GM12878 (cell line): ENCODE measurements at regions not wholly inside any gene's neighbourhood (a gene's known extent, or its start where the extent isn't known, plus 50 kb on each side); places are given as distances from the start of the nearest gene placed in this dataset.

ENCODE experiments used
- CEBPZ ChIP-seq: fragments of 150-350 bp; IDR thresholded peaks from 2 replicates; pipeline ENCODE4 v1.6.1; 2016; ENCODE audit warnings: low read depth, low read length
- E2F8 ChIP-seq: fragments of 450-650 bp; IDR thresholded peaks from 2 replicates; pipeline ENCODE4 v1.6.1; 2018; ENCODE audit warnings: mild to moderate bottlenecking, low read depth, moderate library complexity; ENCODE audit not compliant: partially characterized antibody
- GATAD2B ChIP-seq: fragments of 450-650 bp; conservative IDR thresholded peaks from 2 replicates; pipeline ENCODE4 v1.6.1; 2017; ENCODE audit warnings: low read depth, mild to moderate bottlenecking, moderate library complexity
- KDM1A ChIP-seq: fragments of 200-600 bp; sonication (generic); IDR thresholded peaks from 2 replicates; pipeline ENCODE4 v1.6.1; 2016; ENCODE audit warnings: borderline replicate concordance
- NFYA ChIP-seq: IDR thresholded peaks from 2 replicates; pipeline ENCODE4 v1.6.1; 2011; ENCODE audit warnings: low read depth, mild to moderate bottlenecking, low read length, improper control_type of control experiment, borderline replicate concordance
- RBBP5 ChIP-seq: fragments of 200-600 bp; sonication (generic); conservative IDR thresholded peaks from 2 replicates; pipeline ENCODE4 v1.6.1; 2016
- SIX5 ChIP-seq: IDR thresholded peaks from 2 replicates; pipeline ENCODE4 v1.6.1; 2011; ENCODE audit warnings: mild to moderate bottlenecking, low read depth, low read length, moderate library complexity; ENCODE audit not compliant: severe bottlenecking
- SUZ12 ChIP-seq: fragments of 200-600 bp; sonication (generic); IDR thresholded peaks from one replicate; pipeline ENCODE4 v1.6.1; 2018; ENCODE audit warnings: antibody characterized with exemption, mild to moderate bottlenecking; ENCODE audit not compliant: unreplicated experiment
- TCF3 ChIP-seq: IDR thresholded peaks from 2 replicates; pipeline ENCODE4 v1.6.1; 2012; ENCODE audit warnings: low read depth, mild to moderate bottlenecking, low read length, borderline replicate concordance; ENCODE audit not compliant: insufficient read depth
- TCF7 ChIP-seq: IDR thresholded peaks from 2 replicates; pipeline ENCODE4 v1.6.1; 2014; ENCODE audit warnings: antibody characterized with exemption, borderline replicate concordance
- ZBED1 ChIP-seq: IDR thresholded peaks from 2 replicates; pipeline ENCODE4 v1.6.1; 2016; ENCODE audit warnings: borderline replicate concordance
- TF ChIP-seq, protein P1 (sequence below): IDR thresholded peaks from 2 replicates; pipeline ENCODE4 v1.6.1; 2011; ENCODE audit warnings: mild to moderate bottlenecking, low read depth, low read length, moderate library complexity; ENCODE audit not compliant: insufficient replicate concordance

- TF ChIP-seq E2F8 (no peak), KDM1A (no peak), TCF7 (no peak), TCF3 (no peak), ZBED1 (no peak), SUZ12 (no peak), NFYA (no peak), GATAD2B (no peak), CEBPZ (no peak), RBBP5 (no peak), SIX5 (no peak)
- TF ChIP-seq, protein P1, sequence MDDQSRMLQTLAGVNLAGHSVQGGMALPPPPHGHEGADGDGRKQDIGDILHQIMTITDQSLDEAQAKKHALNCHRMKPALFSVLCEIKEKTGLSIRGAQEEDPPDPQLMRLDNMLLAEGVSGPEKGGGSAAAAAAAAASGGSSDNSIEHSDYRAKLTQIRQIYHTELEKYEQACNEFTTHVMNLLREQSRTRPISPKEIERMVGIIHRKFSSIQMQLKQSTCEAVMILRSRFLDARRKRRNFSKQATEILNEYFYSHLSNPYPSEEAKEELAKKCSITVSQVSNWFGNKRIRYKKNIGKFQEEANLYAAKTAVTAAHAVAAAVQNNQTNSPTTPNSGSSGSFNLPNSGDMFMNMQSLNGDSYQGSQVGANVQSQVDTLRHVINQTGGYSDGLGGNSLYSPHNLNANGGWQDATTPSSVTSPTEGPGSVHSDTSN: no peak
Observed at GRCh38 chr3:31002730-31003129, 108.3 kb upstream of the GADL1 start (continued).
